ENCODE measurements at regions not wholly inside any gene's neighbourhood (a gene's known extent, or its start where the extent isn't known, plus 50 kb on each side); places are given as distances from the start of the nearest gene placed in this dataset.

DNA sequence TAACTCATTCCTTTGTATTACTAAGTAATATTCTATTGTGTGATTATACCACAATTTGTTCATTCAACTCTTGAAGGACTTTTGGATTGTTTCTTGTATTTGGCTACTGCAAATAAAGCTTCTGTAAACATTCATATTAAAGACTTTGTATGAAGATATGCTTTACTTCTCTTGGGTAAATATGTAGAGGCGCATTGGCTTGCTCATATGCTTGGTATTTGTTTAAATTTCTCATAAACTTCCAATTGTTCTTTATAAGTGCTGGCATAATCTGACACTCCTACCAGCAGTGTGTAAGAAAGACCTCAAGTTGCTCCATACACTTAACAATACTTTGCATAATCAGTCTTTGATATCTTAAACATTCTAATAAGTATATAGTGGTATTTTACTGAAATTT lies 792.8 kb upstream of the LRRTM1 start:
- no peak for DNase-seq (ENCODE audit: low spot score in 2 of 2)

DNA sequence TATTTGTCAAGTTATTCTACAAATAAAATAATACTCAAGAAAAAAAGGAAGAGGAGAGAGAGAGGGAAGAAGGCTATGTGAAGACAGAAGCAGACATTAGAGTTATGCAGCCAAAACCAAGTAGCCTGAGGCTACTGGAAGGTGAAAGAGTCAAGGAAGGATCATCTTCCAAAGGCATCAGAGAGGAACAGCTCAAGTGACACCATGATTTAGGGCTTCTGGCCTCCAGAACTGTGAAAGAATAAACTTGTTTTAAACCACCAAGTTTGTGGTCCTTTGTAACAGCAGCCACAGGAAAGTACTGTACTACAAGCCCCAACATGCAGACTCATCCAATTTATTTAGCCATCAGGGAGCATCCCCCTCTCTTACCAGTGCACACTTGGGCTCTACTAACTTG lies 788.5 kb upstream of the LRRTM1 start:
- Histone ChIP-seq H3K4me3 (no peak overlapping the region), H3K9me3 (no peaks in the 10 kb centered on the region), H3K27me3 (no peaks in the 10 kb centered on the region), H3K4me1 (no peaks in the 10 kb centered on the region), H3K27ac (no peak overlapping the region), H3K36me3 (no peaks in the 10 kb centered on the region)
- no peak for TF ChIP-seq POLR2A (IDR thresholded peaks at IDR 0.05)
- TF ChIP-seq, protein P1, sequence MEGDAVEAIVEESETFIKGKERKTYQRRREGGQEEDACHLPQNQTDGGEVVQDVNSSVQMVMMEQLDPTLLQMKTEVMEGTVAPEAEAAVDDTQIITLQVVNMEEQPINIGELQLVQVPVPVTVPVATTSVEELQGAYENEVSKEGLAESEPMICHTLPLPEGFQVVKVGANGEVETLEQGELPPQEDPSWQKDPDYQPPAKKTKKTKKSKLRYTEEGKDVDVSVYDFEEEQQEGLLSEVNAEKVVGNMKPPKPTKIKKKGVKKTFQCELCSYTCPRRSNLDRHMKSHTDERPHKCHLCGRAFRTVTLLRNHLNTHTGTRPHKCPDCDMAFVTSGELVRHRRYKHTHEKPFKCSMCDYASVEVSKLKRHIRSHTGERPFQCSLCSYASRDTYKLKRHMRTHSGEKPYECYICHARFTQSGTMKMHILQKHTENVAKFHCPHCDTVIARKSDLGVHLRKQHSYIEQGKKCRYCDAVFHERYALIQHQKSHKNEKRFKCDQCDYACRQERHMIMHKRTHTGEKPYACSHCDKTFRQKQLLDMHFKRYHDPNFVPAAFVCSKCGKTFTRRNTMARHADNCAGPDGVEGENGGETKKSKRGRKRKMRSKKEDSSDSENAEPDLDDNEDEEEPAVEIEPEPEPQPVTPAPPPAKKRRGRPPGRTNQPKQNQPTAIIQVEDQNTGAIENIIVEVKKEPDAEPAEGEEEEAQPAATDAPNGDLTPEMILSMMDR (IDR thresholded peaks at IDR 0.05), result no peak
- TF ChIP-seq POLR2AphosphoS5 (IDR thresholded peaks at IDR 0.05), result no peak
- intact Hi-C loops (cut with DNase I; ENCODE audit: low total_unique reads), result no loop called here
- no peak for DNase-seq (ENCODE audit: low spot score in 2 of 2)

More for the DNA sequence above, 792.8 kb upstream of the LRRTM1 start:
- Histone ChIP-seq H3K27me3 (no peaks in the 10 kb centered on the region), H3K4me1 (no peaks in the 10 kb centered on the region), H3K9me3 (no peaks in the 10 kb centered on the region), H3K27ac (no peak overlapping the region), H3K36me3 (no peaks in the 10 kb centered on the region), H3K4me3 (no peak overlapping the region)
- intact Hi-C loops (cut with DNase I; ENCODE audit: low total_unique reads), result no loop called here
- TF ChIP-seq POLR2A (IDR thresholded peaks at IDR 0.05) (no peak), POLR2AphosphoS5 (IDR thresholded peaks at IDR 0.05) (no peak)
- TF ChIP-seq, protein P1 (IDR thresholded peaks at IDR 0.05), result no peak

DNA sequence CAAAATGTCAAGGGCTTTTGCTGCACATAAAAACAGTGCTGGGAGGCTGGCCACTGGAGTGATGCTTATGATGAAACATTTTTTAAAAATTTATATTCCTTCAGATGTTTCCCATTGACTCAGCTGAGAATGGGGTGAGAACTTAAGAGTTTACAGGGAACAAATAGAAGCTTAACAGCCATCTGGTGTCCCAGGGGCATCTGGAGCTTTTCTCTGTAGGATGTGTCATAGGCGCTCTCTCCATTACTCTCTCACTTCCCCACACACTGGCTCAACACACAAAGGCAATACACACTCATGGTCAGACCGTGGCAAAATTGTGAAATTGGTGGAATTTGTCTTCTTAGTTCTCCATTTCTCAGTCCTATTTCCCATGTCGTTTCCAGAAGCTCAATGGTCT lies 783.1 kb upstream of the LRRTM1 start:
- no peak for DNase-seq (ENCODE audit: low spot score in 2 of 2)
- no peaks in the 10 kb centered on the region for H3K4me1 ChIP-seq
- no peaks in the 10 kb centered on the region for H3K9me3 ChIP-seq
- no peak overlapping the region for H3K4me3 ChIP-seq
- intact Hi-C loops (cut with DNase I; ENCODE audit: low total_unique reads), result no loop called here
- no peak overlapping the region for H3K27ac ChIP-seq
- no peaks in the 10 kb centered on the region for H3K36me3 ChIP-seq
- H3K27me3 ChIP-seq, result no peaks in the 10 kb centered on the region
- TF ChIP-seq POLR2A (IDR thresholded peaks at IDR 0.05) (no peak), POLR2AphosphoS5 (IDR thresholded peaks at IDR 0.05) (no peak)
- TF ChIP-seq, protein P1 (IDR thresholded peaks at IDR 0.05), result no peak

DNA sequence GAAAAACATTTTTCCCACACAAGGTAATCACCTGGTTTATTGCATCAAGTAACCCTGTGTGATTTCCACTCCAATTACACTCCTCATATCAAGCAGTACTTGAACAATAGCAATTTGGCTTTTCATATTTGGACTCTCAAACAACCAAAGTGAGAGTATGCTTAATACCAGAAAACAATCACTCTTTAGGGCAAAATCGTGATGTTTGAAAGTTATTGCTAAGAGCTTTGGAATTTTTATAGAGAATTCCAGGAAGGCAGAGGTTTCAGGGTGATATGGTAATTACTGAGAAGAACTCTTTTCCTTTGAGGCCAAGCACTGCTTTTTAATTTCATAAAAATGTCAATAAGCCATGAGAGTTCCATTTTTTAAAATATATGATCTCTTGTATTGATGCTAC lies 779.5 kb upstream of the LRRTM1 start:
- H3K36me3 ChIP-seq, result no peaks in the 10 kb centered on the region
- TF ChIP-seq POLR2AphosphoS5 (IDR thresholded peaks at IDR 0.05) (no peak), POLR2A (IDR thresholded peaks at IDR 0.05) (no peak)
- TF ChIP-seq, protein P1 (IDR thresholded peaks at IDR 0.05), result no peak
- intact Hi-C loops (cut with DNase I; ENCODE audit: low total_unique reads), result no loop called here
- H3K4me1 ChIP-seq, result no peaks in the 10 kb centered on the region
- DNase-seq (ENCODE audit: low spot score in 2 of 2), result no peak
- no peak overlapping the region for H3K4me3 ChIP-seq
- no peaks in the 10 kb centered on the region for H3K27me3 ChIP-seq
- no peak overlapping the region for H3K27ac ChIP-seq
- no peaks in the 10 kb centered on the region for H3K9me3 ChIP-seq

DNA sequence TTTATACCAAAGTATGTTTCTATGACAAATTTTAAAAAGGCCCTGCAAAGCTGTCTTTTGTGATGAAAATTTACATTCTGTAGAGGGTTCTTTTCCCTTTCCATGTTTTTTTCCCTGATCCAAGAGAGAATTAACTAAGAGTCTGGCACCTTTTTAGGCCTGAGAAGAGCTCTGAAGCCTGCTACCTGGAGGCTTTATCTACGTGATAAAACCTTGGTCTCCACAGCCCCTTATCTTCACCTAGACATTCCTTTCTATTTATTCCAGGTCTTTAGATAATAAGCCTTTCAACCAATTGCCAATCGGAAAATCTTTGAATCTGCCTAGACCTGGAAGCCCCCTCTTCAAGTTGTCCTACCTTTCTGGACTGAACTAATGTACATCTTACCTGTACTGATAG lies 774.1 kb upstream of the LRRTM1 start:
- Histone ChIP-seq H3K9me3 (no peaks in the 10 kb centered on the region), H3K27me3 (no peaks in the 10 kb centered on the region), H3K4me1 (no peaks in the 10 kb centered on the region), H3K27ac (no peak overlapping the region), H3K4me3 (no peak overlapping the region), H3K36me3 (no peaks in the 10 kb centered on the region)
- TF ChIP-seq, protein P1 (IDR thresholded peaks at IDR 0.05), result no peak
- no peak for TF ChIP-seq POLR2AphosphoS5 (IDR thresholded peaks at IDR 0.05)
- no peak for TF ChIP-seq POLR2A (IDR thresholded peaks at IDR 0.05)
- intact Hi-C loops (cut with DNase I; ENCODE audit: low total_unique reads), result no loop called here
- DNase-seq (ENCODE audit: low spot score in 2 of 2), result no peak

Data from breast epithelium (tissue), 4 donors.